Fibroblast of lung (primary cell): ENCODE measurements at regions not wholly inside any gene's neighbourhood (a gene's known extent, or its start where the extent isn't known, plus 50 kb on each side); places are given as distances from the start of the nearest gene placed in this dataset.

Experiments used
- EZH2 ChIP-seq: IDR thresholded peaks from 2 replicates; pipeline ENCODE4 v1.5.1; 2012; ENCODE audit warnings: low read length, control low read depth, mild to moderate bottlenecking; ENCODE audit errors: missing control alignments
- TF ChIP-seq, protein P1 (sequence below), 2 donors: IDR thresholded peaks in 1 of 2; conservative IDR thresholded peaks in 1 of 2; 1 replicate in 1 of 2; 2 replicates in 1 of 2; pipeline ENCODE4 v1.5.1; 2011 to 2012; ENCODE audit warnings: low read length in 2 of 2, control low read depth in 1 of 2, inconsistent platforms in 1 of 2, low read depth in 1 of 2, mild to moderate bottlenecking in 1 of 2

DNA sequence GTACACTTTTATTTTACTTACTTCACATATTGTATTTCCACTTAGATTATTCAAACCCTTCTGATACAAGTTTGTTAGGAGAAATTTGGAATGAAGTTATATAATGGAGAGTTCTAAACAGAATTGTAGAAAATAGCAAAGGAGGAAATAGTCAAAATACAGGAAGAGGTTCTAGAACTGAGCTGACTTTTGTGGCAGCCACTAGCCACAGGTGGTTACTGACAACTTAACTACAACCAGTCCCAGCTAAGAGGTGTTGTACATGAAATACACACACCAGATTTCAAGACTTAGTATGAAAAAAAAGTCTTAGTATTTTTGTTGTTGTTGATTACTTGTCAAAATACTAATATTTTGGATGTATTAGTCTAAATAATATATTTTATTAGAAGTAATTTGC, 727.4 kb upstream of the CITED2 start:
- TF ChIP-seq, protein P1, sequence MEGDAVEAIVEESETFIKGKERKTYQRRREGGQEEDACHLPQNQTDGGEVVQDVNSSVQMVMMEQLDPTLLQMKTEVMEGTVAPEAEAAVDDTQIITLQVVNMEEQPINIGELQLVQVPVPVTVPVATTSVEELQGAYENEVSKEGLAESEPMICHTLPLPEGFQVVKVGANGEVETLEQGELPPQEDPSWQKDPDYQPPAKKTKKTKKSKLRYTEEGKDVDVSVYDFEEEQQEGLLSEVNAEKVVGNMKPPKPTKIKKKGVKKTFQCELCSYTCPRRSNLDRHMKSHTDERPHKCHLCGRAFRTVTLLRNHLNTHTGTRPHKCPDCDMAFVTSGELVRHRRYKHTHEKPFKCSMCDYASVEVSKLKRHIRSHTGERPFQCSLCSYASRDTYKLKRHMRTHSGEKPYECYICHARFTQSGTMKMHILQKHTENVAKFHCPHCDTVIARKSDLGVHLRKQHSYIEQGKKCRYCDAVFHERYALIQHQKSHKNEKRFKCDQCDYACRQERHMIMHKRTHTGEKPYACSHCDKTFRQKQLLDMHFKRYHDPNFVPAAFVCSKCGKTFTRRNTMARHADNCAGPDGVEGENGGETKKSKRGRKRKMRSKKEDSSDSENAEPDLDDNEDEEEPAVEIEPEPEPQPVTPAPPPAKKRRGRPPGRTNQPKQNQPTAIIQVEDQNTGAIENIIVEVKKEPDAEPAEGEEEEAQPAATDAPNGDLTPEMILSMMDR (conservative IDR thresholded peaks at IDR 0.05 in 1 of 2, IDR thresholded peaks at IDR 0.05 in 1 of 2; ENCODE audit: low read depth in 1 of 2, low read length in 2 of 2): no peak
- no peak for TF ChIP-seq EZH2
